ENCODE measurements at regions not wholly inside any gene's neighbourhood (a gene's known extent, or its start where the extent isn't known, plus 50 kb on each side); places are given as distances from the start of the nearest gene placed in this dataset.
"Not testable (repeated sequence)": the region's sequence is repeated elsewhere in the genome, so short reads cannot be mapped to it uniquely, and the experiment has no call there.

GRCh38 chr6:66029391-66029790, 322.4 kb upstream of the EYS start:
- DNase-seq: no peak

- DNase-seq: no peak
These were observed 292.3 kb upstream of the EYS start for GRCh38 chr6:65999288-65999791.

- DNase-seq: no peak
These were observed 291.5 kb upstream of the EYS start for GRCh38 chr6:65998544-65998943.

GRCh38 chr6:65997539-65997938, 290.5 kb upstream of the EYS start:
- DNase-seq: no peak

GRCh38 chr6:65996096-65996495, 289.1 kb upstream of the EYS start:
- DNase-seq: no peak

GRCh38 chr6:65989676-65990075, 282.6 kb upstream of the EYS start:
- no peak for DNase-seq

- DNase-seq: no peak
These were observed 281.0 kb upstream of the EYS start for GRCh38 chr6:65988006-65988405.

GRCh38 chr6:65984089-65984488, 277.1 kb upstream of the EYS start:
- DNase-seq: no peak

- no peak for DNase-seq
These were observed 272.1 kb upstream of the EYS start for GRCh38 chr6:65979120-65979519.

GRCh38 chr6:65971252-65971651, 264.2 kb upstream of the EYS start:
- not testable (repeated sequence) for DNase-seq

GRCh38 chr6:65964261-65964660, 257.2 kb upstream of the EYS start:
- DNase-seq: no peak

- DNase-seq: no peak
These were observed 248.0 kb upstream of the EYS start for GRCh38 chr6:65955034-65955433.

- no peak for DNase-seq
These were observed 241.0 kb upstream of the EYS start for GRCh38 chr6:65948062-65948461.

GRCh38 chr6:65943548-65943947, 236.5 kb upstream of the EYS start:
- DNase-seq: no peak

- no peak for DNase-seq
These were observed 236.0 kb upstream of the EYS start for GRCh38 chr6:65943051-65943450.

GRCh38 chr6:65938000-65938399, 231.0 kb upstream of the EYS start:
- DNase-seq: no peak

GRCh38 chr6:65935412-65935811, 228.4 kb upstream of the EYS start:
- no peak for DNase-seq

- no peak for DNase-seq
These were observed 226.4 kb upstream of the EYS start for GRCh38 chr6:65933390-65933789.

GRCh38 chr6:65927141-65927540, 220.1 kb upstream of the EYS start:
- no peak for DNase-seq

GRCh38 chr6:65924411-65924810, 217.4 kb upstream of the EYS start:
- no peak for DNase-seq

- DNase-seq: no peak
These were observed 215.0 kb upstream of the EYS start for GRCh38 chr6:65922049-65922448.

GRCh38 chr6:65908065-65908464, 201.0 kb upstream of the EYS start:
- DNase-seq: no peak

- no peak for DNase-seq
These were observed 197.0 kb upstream of the EYS start for GRCh38 chr6:65903992-65904391.

- DNase-seq: no peak
These were observed 193.9 kb upstream of the EYS start for GRCh38 chr6:65900928-65901327.

- no peak for DNase-seq
These were observed 189.1 kb upstream of the EYS start for GRCh38 chr6:65896140-65896539.

GRCh38 chr6:65876668-65877067, 169.6 kb upstream of the EYS start:
- DNase-seq: no peak
